ENCODE measurements at regions not wholly inside any gene's neighbourhood (a gene's known extent, or its start where the extent isn't known, plus 50 kb on each side); places are given as distances from the start of the nearest gene placed in this dataset.

DNA sequence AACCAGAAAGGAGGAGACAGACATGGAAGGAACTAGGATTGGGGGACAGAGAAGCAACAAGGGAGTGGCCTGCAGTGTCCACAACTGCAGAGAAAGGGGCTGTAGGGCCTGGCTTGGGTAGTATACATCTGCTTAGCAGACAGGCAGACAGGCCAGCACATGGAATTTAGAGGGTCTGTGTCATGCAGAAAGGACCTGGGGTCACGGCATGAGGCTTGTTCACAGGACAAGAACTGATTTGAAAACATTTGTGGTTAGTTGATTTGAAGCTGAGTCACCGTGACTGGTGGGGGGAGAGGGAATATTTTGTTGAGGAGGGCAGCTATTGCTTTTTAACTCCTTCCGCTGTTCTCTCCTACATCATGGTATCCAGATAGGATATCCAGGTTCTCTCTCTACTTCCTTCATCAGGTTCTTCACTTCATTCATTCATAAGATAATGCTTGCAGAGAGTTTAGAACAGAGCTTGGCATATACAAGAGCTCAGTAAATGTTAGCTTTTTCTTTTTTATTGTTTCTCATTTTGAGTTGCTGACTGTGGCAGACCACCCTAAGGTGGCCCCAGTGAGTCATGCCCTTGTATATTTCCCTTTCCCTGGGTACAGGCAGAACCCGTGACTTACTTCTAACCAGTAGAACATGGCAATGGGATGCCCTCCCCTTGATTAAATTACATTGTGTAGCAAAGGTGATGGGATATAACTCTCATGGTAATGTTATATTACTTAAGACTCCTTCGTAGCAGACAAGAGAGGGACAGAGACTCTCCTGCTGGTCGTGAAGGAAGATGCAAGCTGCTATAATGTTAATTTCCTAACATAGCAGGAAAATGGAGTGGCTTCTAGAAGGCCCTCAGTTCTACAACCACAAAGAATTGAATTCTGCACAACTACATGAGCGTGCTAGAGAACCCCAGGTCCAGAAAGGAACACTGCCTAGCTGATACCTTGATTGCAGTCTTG is 95.0 kb upstream of the NMNAT3 start:
- TF ChIP-seq CTCF (IDR thresholded peaks at IDR 0.05) (no peak), POLR2A (IDR thresholded peaks at IDR 0.05) (no peak)
